Mesenchymal stem cell (in vitro differentiated cells and primary cell): ENCODE measurements at regions not wholly inside any gene's neighbourhood (a gene's known extent, or its start where the extent isn't known, plus 50 kb on each side); places are given as distances from the start of the nearest gene placed in this dataset.

ENCODE experiments used
- DNase-seq: peaks from one replicate; pipeline ENCODE4 v3.0.0-alpha.2; 2013
- H2AFZ ChIP-seq: one replicate; pipeline ENCODE4 v1.6.1; 2013; ENCODE audit warnings: low read depth, mild to moderate bottlenecking, control low read depth, inconsistent platforms, low read length, moderate library complexity
- H2AK5ac ChIP-seq: 2 replicates; pipeline ENCODE4 v1.6.1; 2013; ENCODE audit warnings: low read length, moderate library complexity, mild to moderate bottlenecking, inconsistent platforms; ENCODE audit not compliant: severe bottlenecking
- H2BK120ac ChIP-seq: one replicate; pipeline ENCODE4 v1.6.1; 2013; ENCODE audit warnings: low read depth, mild to moderate bottlenecking, inconsistent platforms, low read length, moderate library complexity
- H2BK12ac ChIP-seq, 2 experiments: one replicate each; pipeline ENCODE4 v1.6.1; 2013; ENCODE audit warnings: inconsistent platforms in 2 of 2, low read length in 2 of 2, mild to moderate bottlenecking in 2 of 2, moderate library complexity in 2 of 2, control low read depth in 1 of 2
- H2BK15ac ChIP-seq: one replicate; pipeline ENCODE4 v1.6.1; 2013; ENCODE audit warnings: mild to moderate bottlenecking, low read depth, inconsistent platforms; ENCODE audit not compliant: poor library complexity, severe bottlenecking
- H2BK5ac ChIP-seq: 2 replicates; pipeline ENCODE4 v1.6.1; 2013; ENCODE audit warnings: low read depth, mild to moderate bottlenecking, low read length, control low read depth, inconsistent platforms; ENCODE audit not compliant: poor library complexity, severe bottlenecking
- H3K14ac ChIP-seq, 2 experiments: one replicate each; pipeline ENCODE4 v1.6.1; 2013; ENCODE audit warnings: inconsistent platforms in 2 of 2, low read length in 2 of 2, control low read depth in 1 of 2, mild to moderate bottlenecking in 1 of 2, moderate library complexity in 1 of 2
- H3K18ac ChIP-seq, 2 experiments: one replicate each; pipeline ENCODE4 v1.6.1; 2013; ENCODE audit warnings: inconsistent platforms in 2 of 2, low read length in 2 of 2, control low read depth in 1 of 2, low read depth in 1 of 2, mild to moderate bottlenecking in 1 of 2
- H3K23ac ChIP-seq, 2 experiments: one replicate each; pipeline ENCODE4 v1.6.1; 2013; ENCODE audit warnings: inconsistent platforms in 2 of 2, low read length in 2 of 2, mild to moderate bottlenecking in 2 of 2, moderate library complexity in 2 of 2, control low read depth in 1 of 2
- H3K27ac ChIP-seq: 2 replicates; pipeline ENCODE4 v1.5.1; 2013; ENCODE audit warnings: mild to moderate bottlenecking, moderate library complexity, low read length, control low read depth, inconsistent platforms; ENCODE audit not compliant: poor library complexity, severe bottlenecking
- H3K27me3 ChIP-seq, 2 experiments: 2 replicates each; pipeline versions ENCODE4 v1.6.1 to v1.7.0; 2013; ENCODE audit warnings: low read length in 2 of 2, mild to moderate bottlenecking in 2 of 2, moderate library complexity in 2 of 2, control low read depth in 1 of 2, inconsistent platforms in 1 of 2; ENCODE audit not compliant: control insufficient read depth in 1 of 2, insufficient read depth in 1 of 2
- H3K36me3 ChIP-seq, 2 experiments: 2 replicates each; pipeline versions ENCODE4 v1.6.1 to v1.7.0; 2013; ENCODE audit warnings: low read length in 2 of 2, control low read depth in 1 of 2, inconsistent platforms in 1 of 2, low read depth in 1 of 2, mild to moderate bottlenecking in 1 of 2; ENCODE audit not compliant: insufficient read depth in 2 of 2, control insufficient read depth in 1 of 2
- H3K4ac ChIP-seq, 2 experiments: one replicate each; pipeline ENCODE4 v1.6.1; 2013; ENCODE audit warnings: inconsistent platforms in 2 of 2, low read length in 2 of 2, mild to moderate bottlenecking in 2 of 2, moderate library complexity in 2 of 2, control low read depth in 1 of 2, low read depth in 1 of 2
- H3K4me1 ChIP-seq: 2 replicates; pipeline ENCODE4 v1.6.1; 2013; ENCODE audit warnings: low read depth, low read length, control low read depth; ENCODE audit not compliant: control insufficient read depth, insufficient read depth
- H3K4me2 ChIP-seq: 2 replicates; pipeline ENCODE4 v1.6.1; 2013; ENCODE audit warnings: low read length, mild to moderate bottlenecking, inconsistent platforms; ENCODE audit not compliant: poor library complexity, severe bottlenecking
- H3K4me3 ChIP-seq, 2 experiments: 2 replicates each; pipeline versions ENCODE4 v1.5.1 to v1.7.0; 2013; ENCODE audit warnings: low read length in 2 of 2, mild to moderate bottlenecking in 2 of 2, control low read depth in 1 of 2, low read depth in 1 of 2; ENCODE audit not compliant: insufficient read depth in 1 of 2
- H3K79me1 ChIP-seq: replicated peaks from 2 replicates; pipeline ENCODE4 v1.6.1; 2013; ENCODE audit warnings: mild to moderate bottlenecking, control low read depth, low read length, inconsistent platforms; ENCODE audit not compliant: poor library complexity, severe bottlenecking
- H3K9ac ChIP-seq: 2 replicates; pipeline ENCODE4 v1.7.0; 2013; ENCODE audit warnings: mild to moderate bottlenecking, low read length, moderate library complexity
- H3K9me3 ChIP-seq: 2 replicates; pipeline ENCODE4 v1.7.0; 2013; ENCODE audit warnings: mild to moderate bottlenecking, low read length; ENCODE audit not compliant: control insufficient read depth
- H4K8ac ChIP-seq: one replicate; pipeline ENCODE4 v1.6.1; 2013; ENCODE audit warnings: inconsistent platforms, mild to moderate bottlenecking, low read length, moderate library complexity
- H4K91ac ChIP-seq: one replicate; pipeline ENCODE4 v1.6.1; 2013; ENCODE audit warnings: mild to moderate bottlenecking, low read length, inconsistent platforms
- whole genome bisulfite sequencing: methylation state at CpG from one replicate; pipeline ENCODE4 v1.1.7; 2013; ENCODE audit warnings: mixed read lengths; 5-methylcytosine and 5-hydroxymethylcytosine counted together

DNA sequence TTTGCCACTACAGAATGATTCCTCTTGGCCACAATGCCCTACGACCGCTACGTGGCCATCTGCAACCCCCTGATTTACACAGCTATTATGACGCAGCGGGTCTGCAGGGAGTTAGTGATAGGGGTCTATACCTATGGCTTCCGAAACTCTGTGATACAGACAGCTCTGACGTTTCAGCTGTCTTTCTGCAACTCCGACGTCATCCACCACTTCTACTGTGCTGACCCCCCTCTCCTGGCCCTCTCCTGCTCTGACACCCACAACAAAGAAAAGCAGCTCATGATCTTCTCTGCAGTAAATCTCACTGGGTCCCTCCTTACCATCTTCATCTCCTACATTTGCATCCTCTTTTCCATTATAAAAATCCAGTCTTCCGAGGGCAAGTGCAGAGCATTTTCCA lies 52.3 kb upstream of the OR5P2 start:
- Histone ChIP-seq H3K14ac (no peak overlapping the region), H4K91ac (no peak overlapping the region), H2BK15ac (no peak overlapping the region), H3K9ac (no peak overlapping the region), H2BK12ac (no peak overlapping the region), H3K4me1 (peaks cover 2% of the 10 kb centered on the region), H3K4me3 (no peak overlapping the region), H3K9me3 (no peaks in the 10 kb centered on the region), H2AK5ac (no peak overlapping the region), H2BK120ac (no peak overlapping the region), H3K79me1 (no peaks in the 10 kb centered on the region), H3K36me3 (no peaks in the 10 kb centered on the region), H3K27ac (no peak overlapping the region), H3K18ac (no peak overlapping the region), H2BK5ac (no peak overlapping the region), H3K27me3 (peaks cover 0 to 21% of the 10 kb centered on the region in 2 experiments), H3K4me2 (no peak overlapping the region), H4K8ac (no peak overlapping the region), H3K23ac (no peak overlapping the region), H2AFZ (no peak overlapping the region), H3K4ac (no peak overlapping the region)
- 85% methylated on average over 10 of the region's 10 CpGs for whole genome bisulfite sequencing
- no peak for DNase-seq
